ENCODE measurements at regions not wholly inside any gene's neighbourhood (a gene's known extent, or its start where the extent isn't known, plus 50 kb on each side); places are given as distances from the start of the nearest gene placed in this dataset.

GRCh38 chr3:176950743-176951142 is 246.5 kb downstream of the TBL1XR1 start:
- Histone ChIP-seq H3K79me2 (no peaks in the 10 kb centered on the region), H3K4me2 (no peak overlapping the region), H3K9me2 (replicated peaks; ENCODE audit: insufficient read depth) (no peaks in the 10 kb centered on the region), H3K4me1 (ENCODE audit: insufficient read depth) (peaks cover 6% of the 10 kb centered on the region), H3K4me3 (no peak overlapping the region), H3K9me3 (ENCODE audit: low read depth) (no peaks in the 10 kb centered on the region), H3K27ac (no peak overlapping the region), H3K36me3 (replicated peaks; ENCODE audit: insufficient read depth, low read depth) (no peaks in the 10 kb centered on the region), H3K27me3 (no peaks in the 10 kb centered on the region), H4K20me1 (ENCODE audit: insufficient read depth, poor library complexity, severe bottlenecking) (no peaks in the 10 kb centered on the region), H2AFZ (no peak overlapping the region)
- TF ChIP-seq EZH2phosphoT487 (IDR thresholded peaks at IDR 0.05; ENCODE audit: low read depth, severe bottlenecking, unreplicated experiment) = no peak
- TF ChIP-seq EZH2 (IDR thresholded peaks at IDR 0.05; ENCODE audit: borderline replicate concordance) = no peak
- no peak for TF ChIP-seq CTCF (IDR thresholded peaks at IDR 0.05; ENCODE audit: poor library complexity)
- WGBS (ENCODE audit: low lambda C conversion rate, missing lambda C conversion rate) = 92% methylated on average over 3 of the region's 3 CpGs
- DNase-seq (ENCODE audit: low spot score) = no peak

GRCh38 chr3:176948151-176948550 is 249.1 kb downstream of the TBL1XR1 start:
- no peak overlapping the region for H2AFZ ChIP-seq
- no peak overlapping the region for H3K27ac ChIP-seq
- no peak for TF ChIP-seq EZH2phosphoT487 (IDR thresholded peaks at IDR 0.05; ENCODE audit: low read depth, severe bottlenecking, unreplicated experiment)
- no peak for TF ChIP-seq CTCF (IDR thresholded peaks at IDR 0.05; ENCODE audit: poor library complexity)
- TF ChIP-seq EZH2 (IDR thresholded peaks at IDR 0.05; ENCODE audit: borderline replicate concordance) = no peak
- no peak for DNase-seq (ENCODE audit: low spot score)
- no peaks in the 10 kb centered on the region for H3K36me3 ChIP-seq (replicated peaks; ENCODE audit: insufficient read depth, low read depth)
- no peaks in the 10 kb centered on the region for H3K79me2 ChIP-seq
- no peaks in the 10 kb centered on the region for H3K27me3 ChIP-seq
- H3K9me3 ChIP-seq (ENCODE audit: low read depth) = no peaks in the 10 kb centered on the region
- no peak overlapping the region for H3K4me2 ChIP-seq
- no peaks in the 10 kb centered on the region for H3K9me2 ChIP-seq (replicated peaks; ENCODE audit: insufficient read depth)
- WGBS (ENCODE audit: low lambda C conversion rate, missing lambda C conversion rate) = 91% methylated on average over 2 of the region's 2 CpGs
- H3K4me3 ChIP-seq = no peak overlapping the region
- H4K20me1 ChIP-seq (ENCODE audit: insufficient read depth, poor library complexity, severe bottlenecking) = no peaks in the 10 kb centered on the region
- peaks cover under 1% of the 10 kb centered on the region for H3K4me1 ChIP-seq (ENCODE audit: insufficient read depth)

- Histone ChIP-seq H3K9me3 (ENCODE audit: low read depth) (no peaks in the 10 kb centered on the region), H4K20me1 (ENCODE audit: insufficient read depth, poor library complexity, severe bottlenecking) (no peaks in the 10 kb centered on the region), H3K4me3 (no peak overlapping the region), H3K4me2 (no peak overlapping the region), H3K4me1 (ENCODE audit: insufficient read depth) (no peaks in the 10 kb centered on the region), H3K36me3 (replicated peaks; ENCODE audit: insufficient read depth, low read depth) (no peaks in the 10 kb centered on the region), H3K27ac (no peak overlapping the region), H3K27me3 (no peaks in the 10 kb centered on the region), H2AFZ (no peak overlapping the region), H3K79me2 (no peaks in the 10 kb centered on the region), H3K9me2 (replicated peaks; ENCODE audit: insufficient read depth) (no peaks in the 10 kb centered on the region)
- TF ChIP-seq EZH2 (IDR thresholded peaks at IDR 0.05; ENCODE audit: borderline replicate concordance) (no peak), CTCF (IDR thresholded peaks at IDR 0.05; ENCODE audit: poor library complexity) (no peak), EZH2phosphoT487 (IDR thresholded peaks at IDR 0.05; ENCODE audit: low read depth, severe bottlenecking, unreplicated experiment) (no peak)
- no peak for DNase-seq (ENCODE audit: low spot score)
- 93% methylated on average over 9 of the region's 9 CpGs for WGBS (ENCODE audit: low lambda C conversion rate, missing lambda C conversion rate)
Measured at GRCh38 chr3:176946202-176946601, 251.1 kb downstream of the TBL1XR1 start.

GRCh38 chr3:176942305-176942704 is 255.0 kb downstream of the TBL1XR1 start:
- 86% methylated on average over 1 of the region's 1 CpG for WGBS (ENCODE audit: low lambda C conversion rate, missing lambda C conversion rate)
- DNase-seq (ENCODE audit: low spot score) = no peak
- H3K79me2 ChIP-seq = no peaks in the 10 kb centered on the region
- H3K9me2 ChIP-seq (replicated peaks; ENCODE audit: insufficient read depth) = no peaks in the 10 kb centered on the region
- TF ChIP-seq EZH2 (IDR thresholded peaks at IDR 0.05; ENCODE audit: borderline replicate concordance) = no peak
- TF ChIP-seq EZH2phosphoT487 (IDR thresholded peaks at IDR 0.05; ENCODE audit: low read depth, severe bottlenecking, unreplicated experiment) = no peak
- no peak for TF ChIP-seq CTCF (IDR thresholded peaks at IDR 0.05; ENCODE audit: poor library complexity)
- no peaks in the 10 kb centered on the region for H3K27me3 ChIP-seq
- no peaks in the 10 kb centered on the region for H3K36me3 ChIP-seq (replicated peaks; ENCODE audit: insufficient read depth, low read depth)
- H4K20me1 ChIP-seq (ENCODE audit: insufficient read depth, poor library complexity, severe bottlenecking) = no peaks in the 10 kb centered on the region
- no peaks in the 10 kb centered on the region for H3K4me1 ChIP-seq (ENCODE audit: insufficient read depth)
- no peak overlapping the region for H3K27ac ChIP-seq
- no peak overlapping the region for H3K4me2 ChIP-seq
- H3K4me3 ChIP-seq = no peak overlapping the region
- H3K9me3 ChIP-seq (ENCODE audit: low read depth) = no peaks in the 10 kb centered on the region
- no peak overlapping the region for H2AFZ ChIP-seq

Data from hepatocyte (in vitro differentiated cells).